Kidney (tissue), 13 donors: ENCODE measurements at regions not wholly inside any gene's neighbourhood (a gene's known extent, or its start where the extent isn't known, plus 50 kb on each side); places are given as distances from the start of the nearest gene placed in this dataset.
"Not testable (repeated sequence)": the region's sequence is repeated elsewhere in the genome, so short reads cannot be mapped to it uniquely, and the experiment has no call there.

Source experiments
- DNase-seq, 5 donors: peaks; one replicate each; pipeline ENCODE4 v3.0.0-alpha.2; 2013 to 2020
- FAIRE-seq: peaks from 2 replicates; lab custom pipeline; 2012; peaks lifted over from hg19 to GRCh38; lab: Jason Lieb, UNC
- H3K27ac ChIP-seq, 2 donors: one replicate each; pipeline ENCODE4 v1.7.0; 2013; ENCODE audit warnings: low read depth in 2 of 2, low read length in 2 of 2, inconsistent platforms in 1 of 2
- H3K27me3 ChIP-seq: one replicate; pipeline ENCODE4 v1.7.1; 2013; ENCODE audit warnings: low read length, inconsistent platforms; ENCODE audit not compliant: control insufficient read depth, insufficient read depth
- H3K36me3 ChIP-seq, 3 donors: one replicate each; pipeline versions ENCODE4 v1.7.0 to v1.7.1; 2013; ENCODE audit warnings: low read length in 3 of 3, control low read depth in 1 of 3, inconsistent platforms in 1 of 3; ENCODE audit not compliant: insufficient read depth in 3 of 3, control insufficient read depth in 2 of 3
- H3K4me1 ChIP-seq, 3 donors: one replicate each; pipeline versions ENCODE4 v1.7.0 to v1.7.1; 2013; ENCODE audit warnings: low read length in 3 of 3, inconsistent platforms in 1 of 3, low read depth in 1 of 3; ENCODE audit not compliant: control insufficient read depth in 2 of 3, insufficient read depth in 2 of 3
- H3K4me3 ChIP-seq, 3 donors: one replicate each; pipeline versions ENCODE4 v1.7.0 to v1.8.1; 2013; ENCODE audit warnings: low read length in 3 of 3, control low read depth in 1 of 3, inconsistent platforms in 1 of 3
- H3K9ac ChIP-seq, 3 donors: one replicate each; pipeline versions ENCODE4 v1.7.0 to v1.7.1; 2013; ENCODE audit warnings: low read length in 3 of 3, control low read depth in 1 of 3, inconsistent platforms in 1 of 3
- H3K9me3 ChIP-seq, 3 donors: one replicate each; pipeline versions ENCODE4 v1.7.0 to v1.7.1; 2013; ENCODE audit warnings: low read length in 3 of 3, control low read depth in 1 of 3, inconsistent platforms in 1 of 3; ENCODE audit not compliant: control insufficient read depth in 2 of 3, insufficient read depth in 1 of 3
- intact Hi-C: fragments of 100-400 bp; cut with DNase I; formaldehyde crosslinking; loops from one replicate; pipeline ENCODE4 v1.11.1; 2022
- TF ChIP-seq, protein P1 (sequence below): IDR thresholded peaks from 3 replicates; pipeline ENCODE4 v1.5.1; 2012; ENCODE audit warnings: mild to moderate bottlenecking, moderate library complexity, borderline replicate concordance; ENCODE audit not compliant: insufficient read depth; ENCODE audit errors: extremely low read depth
- donor health status: control.
- donor health status: control.
- donor health status: control.
- donor health status: control.
- donor health status: control.
- donor health status: DM: yes; HTN: yes; CAD: no.
- donor health status: Normal renal cell carcinoma (clear cell type).

DNA sequence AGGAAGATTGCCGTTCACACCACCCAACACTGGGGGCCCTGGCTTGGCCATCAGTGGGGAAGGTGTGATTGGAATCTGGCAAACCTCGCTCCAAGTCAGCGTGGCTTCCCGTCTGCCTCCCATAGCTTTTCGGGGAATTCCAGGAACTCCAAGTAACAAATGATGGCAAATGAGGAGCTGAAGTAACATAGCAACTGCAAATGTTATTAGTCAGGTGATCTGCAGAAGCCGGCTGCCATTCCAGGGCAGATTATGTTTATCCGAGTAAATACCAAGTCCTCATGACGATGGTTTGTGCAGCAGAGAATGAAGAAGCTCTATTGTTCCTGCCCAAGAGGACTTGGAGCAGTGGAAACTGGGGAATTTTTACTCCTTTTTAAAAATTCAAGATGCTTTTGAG lies 270.5 kb upstream of the PODXL start:
- no peaks in the 10 kb centered on the region for H3K27me3 ChIP-seq
- no peak overlapping the region for H3K9ac ChIP-seq
- peaks cover 0 to 2% (median 0%) of the 10 kb centered on the region in 3 donors for H3K4me1 ChIP-seq
- H3K36me3 ChIP-seq, result no peaks in the 10 kb centered on the region
- TF ChIP-seq, protein P1, sequence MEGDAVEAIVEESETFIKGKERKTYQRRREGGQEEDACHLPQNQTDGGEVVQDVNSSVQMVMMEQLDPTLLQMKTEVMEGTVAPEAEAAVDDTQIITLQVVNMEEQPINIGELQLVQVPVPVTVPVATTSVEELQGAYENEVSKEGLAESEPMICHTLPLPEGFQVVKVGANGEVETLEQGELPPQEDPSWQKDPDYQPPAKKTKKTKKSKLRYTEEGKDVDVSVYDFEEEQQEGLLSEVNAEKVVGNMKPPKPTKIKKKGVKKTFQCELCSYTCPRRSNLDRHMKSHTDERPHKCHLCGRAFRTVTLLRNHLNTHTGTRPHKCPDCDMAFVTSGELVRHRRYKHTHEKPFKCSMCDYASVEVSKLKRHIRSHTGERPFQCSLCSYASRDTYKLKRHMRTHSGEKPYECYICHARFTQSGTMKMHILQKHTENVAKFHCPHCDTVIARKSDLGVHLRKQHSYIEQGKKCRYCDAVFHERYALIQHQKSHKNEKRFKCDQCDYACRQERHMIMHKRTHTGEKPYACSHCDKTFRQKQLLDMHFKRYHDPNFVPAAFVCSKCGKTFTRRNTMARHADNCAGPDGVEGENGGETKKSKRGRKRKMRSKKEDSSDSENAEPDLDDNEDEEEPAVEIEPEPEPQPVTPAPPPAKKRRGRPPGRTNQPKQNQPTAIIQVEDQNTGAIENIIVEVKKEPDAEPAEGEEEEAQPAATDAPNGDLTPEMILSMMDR, result no peak
- DNase-seq (peak in 1 of 5 donors; percentile 7), FAIRE-seq (no peak)
- intact Hi-C loops, result no loop called here
- no peaks in the 10 kb centered on the region for H3K9me3 ChIP-seq
- no peak overlapping the region for H3K27ac ChIP-seq
- no peak overlapping the region for H3K4me3 ChIP-seq

DNA sequence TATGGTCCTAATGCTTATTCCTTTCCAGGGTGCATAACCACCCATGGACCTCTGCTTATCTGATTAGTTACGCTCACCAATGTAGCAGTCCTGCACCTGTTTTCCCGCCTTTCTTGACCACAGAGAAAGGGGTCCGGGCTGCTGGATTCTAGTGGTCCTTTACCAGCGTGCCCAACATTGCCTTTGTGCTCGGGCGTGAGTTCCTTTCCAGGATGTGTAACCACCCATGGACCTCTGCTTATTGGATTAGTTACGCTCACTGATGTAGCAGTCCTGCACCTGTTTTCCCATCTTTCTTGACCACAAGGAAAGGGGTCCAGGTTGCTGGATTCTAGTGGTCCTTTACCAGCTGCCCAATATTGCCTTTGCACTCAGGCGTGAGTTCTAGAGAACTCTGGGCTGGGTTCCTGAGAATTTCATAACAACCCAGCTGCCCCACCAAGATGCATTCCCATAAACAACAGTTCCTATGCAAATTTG lies 267.6 kb upstream of the PODXL start:
- H3K4me1 ChIP-seq, H3K36me3 ChIP-seq, FAIRE-seq, intact Hi-C loops, H3K27me3 ChIP-seq, H3K27ac ChIP-seq, H3K9ac ChIP-seq, H3K9me3 ChIP-seq, DNase-seq, H3K4me3 ChIP-seq: not testable (repeated sequence)

DNA sequence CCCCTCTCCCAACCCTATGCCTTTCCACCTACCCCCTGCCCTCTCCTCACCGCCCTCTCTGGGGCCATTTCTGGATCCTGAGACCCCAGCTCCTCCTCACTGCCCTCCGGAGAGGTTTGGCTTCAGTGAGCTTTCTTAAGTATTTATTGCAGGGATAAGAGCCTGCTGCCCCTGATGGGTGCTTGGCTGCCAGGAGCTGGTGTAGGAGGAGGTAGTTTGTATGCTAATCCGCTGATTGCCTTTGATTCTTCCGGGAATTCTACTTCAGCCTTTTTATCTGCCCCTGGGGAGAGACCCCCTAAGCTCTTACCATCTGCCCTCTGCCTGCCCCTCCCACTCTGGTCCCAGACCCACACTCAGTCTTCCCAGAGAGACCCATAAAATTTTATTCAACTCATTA lies 263.5 kb upstream of the PODXL start:
- intact Hi-C loops, result no loop called here
- Histone ChIP-seq H3K9me3 (no peaks in the 10 kb centered on the region), H3K27me3 (no peaks in the 10 kb centered on the region), H3K4me3 (no peak overlapping the region), H3K4me1 (no peaks in the 10 kb centered on the region), H3K27ac (no peak overlapping the region), H3K9ac (no peak overlapping the region), H3K36me3 (no peaks in the 10 kb centered on the region)
- DNase-seq (no peak), FAIRE-seq (no peak)
- TF ChIP-seq, protein P1, result no peak

DNA sequence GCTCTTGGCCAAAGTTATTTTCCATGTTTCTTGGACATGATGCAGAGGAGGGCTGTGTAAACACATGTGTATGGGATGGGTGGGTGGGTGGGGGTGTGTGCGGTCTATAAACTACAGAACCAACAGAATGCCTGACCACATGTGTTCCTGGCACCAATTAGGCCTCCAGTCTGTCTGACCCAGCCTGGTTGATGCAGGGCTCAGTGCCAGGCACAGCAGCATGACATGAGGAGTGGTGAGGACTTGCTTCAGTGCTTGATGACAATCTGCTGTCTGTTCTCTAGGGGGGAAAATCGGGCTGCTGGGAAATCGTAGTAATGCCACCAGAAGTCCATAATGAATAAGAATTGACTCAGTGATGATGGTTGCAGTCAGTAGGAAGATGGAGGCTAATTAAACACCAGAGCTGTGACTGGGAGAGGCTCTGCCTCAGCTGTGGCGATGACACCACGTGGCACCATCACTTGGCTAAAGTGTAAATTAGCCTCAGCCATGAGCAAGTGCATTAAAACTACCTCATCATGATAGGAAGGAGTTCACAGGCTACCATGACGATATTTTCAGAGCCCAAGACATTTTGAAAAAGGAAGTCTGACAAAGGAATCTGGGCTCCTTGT lies 260.1 kb upstream of the PODXL start:
- DNase-seq, result no peak
- Histone ChIP-seq H3K27ac (no peak overlapping the region), H3K4me3 (no peak overlapping the region), H3K27me3 (no peaks in the 10 kb centered on the region), H3K9me3 (no peaks in the 10 kb centered on the region), H3K36me3 (no peaks in the 10 kb centered on the region), H3K4me1 (no peaks in the 10 kb centered on the region), H3K9ac (no peak overlapping the region)
- intact Hi-C loops, result no loop called here
- no peak for FAIRE-seq
- TF ChIP-seq, protein P1, result no peak
